IPS DF 4.7 (cell line): ENCODE measurements at regions not wholly inside any gene's neighbourhood (a gene's known extent, or its start where the extent isn't known, plus 50 kb on each side); places are given as distances from the start of the nearest gene placed in this dataset.
"Not testable (repeated sequence)": the region's sequence is repeated elsewhere in the genome, so short reads cannot be mapped to it uniquely, and the experiment has no call there.

ENCODE experiments used
- DNase-seq: peaks from one replicate; pipeline ENCODE4 v3.0.0-alpha.2; 2013; ENCODE audit warnings: low spot score; ENCODE audit errors: extremely low read depth

DNA sequence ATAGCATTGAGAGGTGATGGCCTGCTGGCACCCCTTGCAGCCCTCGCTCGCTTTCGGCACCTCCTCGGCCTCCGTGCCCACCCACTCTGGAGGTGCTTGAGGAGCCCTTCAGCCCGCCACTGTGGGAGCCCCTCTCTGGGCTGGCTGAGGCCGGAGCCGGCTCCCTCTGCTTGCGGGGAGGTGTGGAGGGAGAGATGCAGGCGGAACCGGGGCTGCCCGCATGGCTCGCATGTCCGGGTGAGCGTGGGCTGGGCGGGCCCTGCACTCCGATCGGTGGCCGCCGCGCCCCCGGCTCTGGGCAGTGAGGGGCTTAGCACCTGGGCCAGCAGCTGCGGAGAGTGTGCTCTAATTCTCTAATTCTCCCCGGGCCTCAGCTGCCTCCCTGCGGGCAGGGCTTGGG, 101.1 kb downstream of the KIF4B start:
- no peak for DNase-seq

DNA sequence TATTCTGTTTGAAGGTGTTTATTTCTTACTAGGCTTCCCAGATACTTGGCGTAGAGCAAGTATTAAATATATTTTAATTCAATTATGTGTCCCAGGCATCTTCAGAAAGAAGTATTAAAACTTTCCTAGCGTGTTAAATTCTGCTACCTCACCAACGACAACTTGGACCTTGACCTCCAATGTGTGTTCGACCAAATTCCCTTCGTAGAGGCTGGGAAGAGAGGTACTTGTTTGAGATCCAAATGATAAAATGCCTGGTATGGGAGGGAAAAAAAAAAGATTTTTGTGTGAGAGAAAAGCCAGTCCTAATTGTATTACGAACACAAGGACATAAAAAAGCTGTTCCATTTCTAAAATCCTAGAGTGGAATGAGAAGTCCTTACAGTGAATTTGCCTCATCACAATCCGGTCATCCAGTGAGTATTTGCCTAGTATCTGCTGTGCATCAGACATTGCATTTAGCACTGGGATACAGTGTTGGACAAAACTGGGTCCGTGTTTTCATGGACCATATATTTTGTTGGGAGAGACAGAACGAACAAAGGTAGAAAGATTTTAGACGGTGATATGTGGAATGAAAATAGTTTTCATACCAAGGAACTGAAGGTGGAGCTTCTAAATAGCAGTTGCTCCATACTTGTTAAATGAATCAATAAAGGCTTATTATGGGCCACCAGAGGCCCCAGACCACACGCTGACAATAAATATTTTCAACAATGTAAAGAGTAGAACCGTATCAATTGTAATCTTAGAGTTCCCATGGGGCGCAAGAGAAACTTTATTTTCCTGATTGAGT, 103.1 kb downstream of the KIF4B start:
- DNase-seq, result no peak

DNA sequence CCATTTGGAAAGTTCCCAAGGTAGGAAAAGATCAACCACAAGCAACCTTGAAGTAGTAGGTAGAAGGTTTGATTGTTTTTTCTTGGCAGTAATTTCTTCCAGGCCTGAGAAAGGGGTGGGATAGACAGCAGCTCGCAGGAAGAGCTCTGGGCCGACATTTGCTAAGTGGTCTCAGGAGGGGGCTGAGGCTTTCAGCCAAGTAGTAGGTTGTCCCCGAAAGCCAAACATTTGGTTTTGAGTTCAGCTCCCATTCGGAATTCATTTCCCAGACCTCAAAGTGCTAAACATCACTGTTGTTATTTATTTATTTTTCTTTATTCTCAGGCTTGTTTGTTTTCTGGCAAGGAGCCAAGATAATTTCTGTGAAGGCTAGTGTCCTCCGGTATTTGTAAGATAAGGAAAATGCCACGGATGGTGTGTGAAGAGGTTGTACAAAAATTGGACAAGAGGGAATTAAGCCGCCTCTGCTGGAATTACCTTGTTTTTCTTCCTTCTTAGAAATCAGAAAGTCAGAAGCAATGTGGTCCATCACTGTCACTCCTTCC, 112.1 kb downstream of the KIF4B start:
- no peak for DNase-seq

- DNase-seq, result no peak
Observed at GRCh38 chr5:155126573-155126972, 113.0 kb downstream of the KIF4B start.

DNA sequence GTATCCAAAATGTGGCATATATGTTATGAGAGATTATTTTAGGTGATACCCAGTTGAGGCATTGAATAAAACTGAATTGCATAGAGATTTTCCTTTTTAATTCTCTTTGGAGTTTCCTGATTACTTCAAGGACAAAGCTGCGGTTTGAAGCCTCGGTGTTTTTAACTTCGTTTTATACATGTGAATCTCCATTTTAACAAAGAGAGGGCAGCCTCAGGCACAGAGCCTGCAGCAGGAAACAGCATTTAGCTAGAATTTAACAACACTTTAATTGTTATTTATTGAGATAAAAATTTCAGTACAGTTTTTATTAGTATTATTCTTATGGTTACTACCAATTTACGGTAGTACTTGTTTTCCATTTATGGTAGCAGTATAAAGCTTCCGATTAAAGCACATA, 114.0 kb downstream of the KIF4B start:
- DNase-seq, result no peak

- DNase-seq, result no peak
Observed at GRCh38 chr5:155128786-155129512, 115.4 kb downstream of the KIF4B start.

DNA sequence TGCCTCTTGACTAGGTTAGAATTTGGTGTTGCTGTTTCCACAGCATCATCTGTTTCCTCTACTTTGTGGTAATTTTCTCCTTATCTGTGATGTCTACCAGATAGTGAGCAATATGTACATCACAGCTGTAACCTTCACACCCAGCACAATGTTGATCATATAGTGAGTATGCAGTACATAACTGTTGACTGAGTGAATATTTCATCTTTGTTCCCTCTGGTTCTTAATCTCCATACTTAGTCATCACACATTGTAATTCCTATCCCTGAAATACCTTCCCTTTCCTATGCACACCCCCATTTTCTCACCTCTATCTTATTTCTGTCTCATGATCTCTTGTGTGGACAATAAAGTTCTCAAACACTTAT, 115.9 kb downstream of the KIF4B start:
- DNase-seq, result no peak

GRCh38 chr5:155134130-155134529, 120.6 kb downstream of the KIF4B start:
- DNase-seq, result no peak

DNA sequence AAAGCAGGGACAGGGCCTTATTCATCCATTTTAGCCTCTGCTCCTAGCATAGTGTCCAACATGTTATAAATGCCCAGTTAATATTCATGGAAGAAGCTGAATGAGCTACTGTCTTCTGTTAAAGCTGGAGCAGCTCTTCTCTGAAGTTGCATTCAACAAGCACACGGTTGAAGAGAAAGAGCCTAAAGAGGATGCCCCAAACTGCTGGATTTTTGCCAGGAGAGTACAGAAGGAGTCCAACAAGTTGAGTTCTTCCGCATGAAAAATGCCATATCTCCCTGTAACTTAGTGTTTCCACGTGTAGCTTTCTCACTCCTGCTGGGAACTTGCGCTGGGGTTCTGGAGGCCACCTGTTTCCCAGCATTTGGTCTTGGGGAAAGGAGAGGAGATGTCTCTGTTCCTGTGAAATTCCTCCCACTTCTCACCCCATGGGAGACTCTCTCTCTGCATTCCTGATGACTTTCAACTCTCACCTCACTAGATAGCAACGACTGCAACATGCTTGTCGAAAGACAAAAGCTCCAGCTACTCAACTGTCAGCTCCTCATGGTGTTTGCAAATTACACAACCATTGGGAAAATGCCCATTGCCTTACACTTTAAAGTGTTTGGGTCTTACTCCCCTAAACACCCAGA, 122.8 kb downstream of the KIF4B start:
- no peak for DNase-seq

GRCh38 chr5:155137683-155138082, 124.1 kb downstream of the KIF4B start:
- no peak for DNase-seq

DNA sequence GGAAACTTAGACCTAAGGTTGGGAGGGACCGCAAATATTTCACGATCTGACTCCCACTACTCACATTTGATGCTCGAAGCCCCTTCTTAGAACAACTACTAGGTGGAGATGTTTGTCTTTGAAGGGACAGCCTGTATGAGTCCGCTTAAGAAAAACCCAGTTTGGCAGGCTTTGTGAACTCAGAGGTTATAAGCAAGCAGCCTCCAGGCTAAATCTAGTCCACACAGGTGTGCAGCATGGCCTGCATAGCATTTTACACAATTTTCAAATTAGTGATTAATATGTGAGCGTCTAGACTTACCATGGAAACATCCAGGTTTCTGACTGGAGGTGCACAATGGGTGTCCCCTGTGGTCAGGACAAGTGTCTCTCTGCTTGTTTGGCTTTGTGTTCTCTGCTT, 127.1 kb downstream of the KIF4B start:
- DNase-seq, result no peak

GRCh38 chr5:155144956-155145355, 131.4 kb downstream of the KIF4B start:
- DNase-seq, result no peak

DNA sequence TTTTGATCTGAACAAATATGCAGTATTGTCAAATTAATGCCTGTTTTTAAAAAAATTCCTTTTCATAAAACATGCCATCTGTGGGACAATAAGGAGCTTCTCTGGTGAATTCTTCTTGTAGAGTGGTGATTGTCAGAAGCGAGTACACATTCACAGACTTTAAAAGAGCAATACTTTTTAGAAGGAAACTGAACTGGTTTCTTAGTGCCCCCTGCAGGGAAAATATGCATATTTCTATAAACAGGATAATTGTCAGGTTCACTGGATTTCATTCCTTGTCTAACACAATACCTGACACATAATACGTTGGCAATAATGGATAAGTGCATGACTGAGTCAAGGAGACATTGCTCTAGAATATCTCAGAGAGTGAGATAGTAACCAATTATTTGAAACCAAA, 133.7 kb downstream of the KIF4B start:
- DNase-seq, result no peak

DNA sequence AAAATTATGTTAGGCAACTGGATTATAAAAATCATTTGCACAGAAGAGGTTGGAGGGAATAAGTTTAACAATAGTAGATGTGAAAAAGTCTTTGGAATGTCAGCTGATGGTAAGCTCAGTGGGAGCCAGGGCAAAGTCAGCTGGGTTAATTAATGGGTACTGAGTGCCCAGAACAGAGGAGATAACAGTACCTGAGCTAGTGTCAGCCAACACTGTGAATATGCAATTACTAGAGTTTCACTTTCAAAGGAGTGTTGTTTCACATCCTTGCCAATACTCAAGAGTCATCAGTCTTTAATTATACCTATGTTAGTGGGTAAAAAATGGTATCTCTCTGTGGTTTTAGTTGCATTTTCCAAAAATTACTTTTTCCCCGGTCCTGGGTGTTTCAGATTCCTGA, 135.1 kb downstream of the KIF4B start:
- DNase-seq, result no peak

DNA sequence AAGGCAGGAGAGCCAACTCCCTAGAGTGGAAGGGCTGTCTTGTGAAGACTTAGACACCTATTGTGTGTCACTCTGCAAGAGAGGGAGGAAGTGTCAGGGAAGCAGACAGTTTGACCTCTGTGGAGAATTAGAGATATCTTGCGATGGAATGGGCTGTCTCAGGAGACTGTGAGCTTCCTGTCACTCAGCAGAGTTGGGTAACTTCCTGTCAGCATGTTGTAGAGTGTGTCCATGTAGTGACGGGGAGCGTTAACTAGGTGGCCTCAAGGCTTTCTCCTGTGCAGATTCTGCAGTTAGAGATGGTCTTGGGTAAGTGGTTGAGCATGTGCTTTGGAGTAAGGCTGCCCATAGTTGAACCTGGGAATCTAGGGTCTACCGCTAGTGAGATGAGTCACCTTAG, 136.5 kb downstream of the KIF4B start:
- DNase-seq, result no peak

DNA sequence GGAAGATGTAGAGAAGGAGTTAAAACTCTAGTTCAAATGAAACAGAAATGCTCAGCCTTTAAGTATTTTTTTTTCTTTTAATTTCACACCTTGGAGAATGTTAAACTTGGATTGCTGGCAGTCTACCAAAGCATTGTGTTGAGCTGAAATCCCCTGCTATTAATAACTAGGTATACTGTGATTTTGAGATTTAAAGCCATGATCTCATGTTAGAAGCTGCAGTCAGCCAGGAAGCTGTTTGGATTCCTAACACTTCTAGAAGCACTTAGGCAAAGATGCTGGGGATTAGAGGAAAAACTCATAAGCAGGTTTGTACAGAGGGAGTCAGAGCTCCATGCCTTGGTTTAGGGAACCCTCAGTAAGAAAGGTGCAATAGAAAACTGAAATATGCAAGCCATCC, 141.4 kb downstream of the KIF4B start:
- DNase-seq, result no peak

- DNase-seq, result not testable (repeated sequence)
Observed at GRCh38 chr5:155163084-155163483, 149.5 kb downstream of the KIF4B start.

- no peak for DNase-seq
Observed at GRCh38 chr5:155167736-155168135, 154.2 kb downstream of the KIF4B start.

DNA sequence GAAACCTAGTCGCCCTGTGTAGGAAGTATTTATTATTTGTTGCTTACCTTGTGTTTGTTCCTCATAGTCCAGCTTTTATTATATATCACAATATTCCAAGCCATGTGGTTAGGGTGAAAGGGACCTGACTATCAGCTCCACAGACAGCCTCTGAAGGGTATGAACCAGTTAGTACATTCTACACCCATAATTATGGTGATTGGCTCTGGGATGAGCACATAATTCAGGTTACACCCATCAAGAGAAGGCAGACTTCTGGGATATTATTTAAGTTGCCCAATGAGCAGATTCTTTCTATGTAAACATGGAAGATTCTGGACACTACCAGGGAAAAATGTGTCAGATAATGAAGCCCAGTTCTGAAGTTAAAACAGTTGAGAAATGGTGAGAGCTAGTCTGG, 168.0 kb downstream of the KIF4B start:
- no peak for DNase-seq

GRCh38 chr5:155189476-155189875, 175.9 kb downstream of the KIF4B start:
- no peak for DNase-seq

DNA sequence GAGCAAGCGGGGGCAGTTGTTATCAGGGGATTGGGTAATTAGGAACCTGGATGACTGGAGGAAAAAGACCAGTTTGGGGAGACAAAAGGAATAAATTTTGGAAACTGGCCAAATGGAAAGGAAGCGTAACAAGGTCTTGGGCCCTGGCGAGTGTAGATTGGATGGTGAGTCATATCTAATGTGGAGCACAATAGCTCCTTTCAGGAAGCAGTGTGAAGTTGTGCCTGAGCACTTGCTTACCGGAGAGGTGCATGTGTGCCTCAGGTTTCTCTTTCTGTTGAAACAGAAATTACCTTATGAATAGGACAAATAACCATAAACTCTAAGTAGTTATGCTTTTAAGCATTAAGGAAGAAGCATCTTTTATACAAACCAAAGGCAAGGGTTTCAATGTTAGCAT, 176.4 kb downstream of the KIF4B start:
- DNase-seq, result no peak

- DNase-seq, result no peak
Observed at GRCh38 chr5:155193029-155193428, 179.5 kb downstream of the KIF4B start.
